IPS-NIHi7 (cell line): ENCODE measurements at regions not wholly inside any gene's neighbourhood (a gene's known extent, or its start where the extent isn't known, plus 50 kb on each side); places are given as distances from the start of the nearest gene placed in this dataset.
"Not testable (repeated sequence)": the region's sequence is repeated elsewhere in the genome, so short reads cannot be mapped to it uniquely, and the experiment has no call there.

Source experiments
- DNase-seq: peaks from one replicate; pipeline ENCODE4 v3.0.0; 2012; ENCODE audit warnings: mixed read lengths; ENCODE audit errors: extremely low spot score

GRCh38 chr13:89027694-89028306, 1356.6 kb downstream of the SLITRK5 start:
- DNase-seq = no peak

DNA sequence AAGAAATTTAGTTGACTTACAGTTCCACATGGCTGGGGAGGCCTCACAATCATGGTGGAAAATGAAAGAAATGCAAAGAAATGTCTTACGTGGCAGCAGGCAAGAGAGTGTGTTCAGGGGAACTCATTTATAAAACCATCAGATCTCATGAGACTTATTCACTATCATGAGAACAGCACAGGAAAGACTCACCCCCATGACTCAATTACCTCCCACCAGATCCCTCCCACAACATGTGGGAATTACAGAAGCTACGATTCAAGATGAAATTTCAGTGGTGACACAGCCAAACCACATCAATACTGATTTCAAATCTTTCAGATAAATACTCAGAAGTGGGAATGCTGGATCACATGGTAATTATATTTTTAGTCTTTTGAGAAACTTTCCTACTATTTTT, 1357.9 kb downstream of the SLITRK5 start:
- no peak for DNase-seq

DNA sequence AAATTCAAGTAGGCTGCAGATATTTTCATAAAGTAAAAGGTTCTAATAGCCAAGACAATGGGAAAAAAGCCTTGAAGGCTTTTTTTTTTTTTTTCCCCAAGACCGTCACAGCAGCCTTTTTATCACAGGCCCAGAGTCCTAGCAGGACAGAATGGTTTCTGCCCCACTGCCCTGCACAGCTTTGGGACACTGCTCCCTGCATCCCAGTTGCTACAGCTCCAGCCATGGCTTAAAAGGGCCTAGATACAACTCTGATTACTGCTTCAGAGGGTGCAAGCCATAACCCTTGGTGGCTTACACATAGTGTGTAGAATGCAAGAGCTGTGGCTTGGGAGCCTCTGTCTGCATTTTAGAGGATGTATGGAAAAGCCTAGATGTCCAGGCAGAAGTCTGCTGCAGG, 1362.8 kb downstream of the SLITRK5 start:
- DNase-seq = no peak

- DNase-seq = no peak
Observed at GRCh38 chr13:89052699-89053098, 1381.5 kb downstream of the SLITRK5 start.

GRCh38 chr13:89053418-89053817, 1382.2 kb downstream of the SLITRK5 start:
- DNase-seq = no peak

- DNase-seq = no peak
Observed at GRCh38 chr13:89057274-89057673, 1386.1 kb downstream of the SLITRK5 start.

DNA sequence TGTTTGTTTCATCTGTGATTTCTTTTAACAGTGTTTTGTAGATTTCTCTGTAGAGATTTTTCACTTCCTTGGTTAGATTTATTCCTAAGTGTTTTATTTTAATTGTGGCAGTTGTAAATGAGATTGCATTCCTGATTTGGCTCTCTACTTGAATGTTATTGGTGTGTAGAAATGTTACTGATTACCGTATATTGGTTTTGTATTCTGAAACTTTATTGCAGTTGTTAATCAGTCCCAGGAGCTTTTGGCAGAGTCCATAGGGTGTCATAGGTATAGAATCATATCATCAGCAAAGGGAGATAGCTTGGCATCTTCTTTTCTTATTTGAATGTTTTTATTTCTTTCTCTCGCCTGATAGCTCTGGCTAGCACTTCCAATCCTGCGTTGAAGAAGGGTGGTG, 1386.7 kb downstream of the SLITRK5 start:
- no peak for DNase-seq

- DNase-seq = no peak
Observed at GRCh38 chr13:89061821-89062220, 1390.7 kb downstream of the SLITRK5 start.

DNA sequence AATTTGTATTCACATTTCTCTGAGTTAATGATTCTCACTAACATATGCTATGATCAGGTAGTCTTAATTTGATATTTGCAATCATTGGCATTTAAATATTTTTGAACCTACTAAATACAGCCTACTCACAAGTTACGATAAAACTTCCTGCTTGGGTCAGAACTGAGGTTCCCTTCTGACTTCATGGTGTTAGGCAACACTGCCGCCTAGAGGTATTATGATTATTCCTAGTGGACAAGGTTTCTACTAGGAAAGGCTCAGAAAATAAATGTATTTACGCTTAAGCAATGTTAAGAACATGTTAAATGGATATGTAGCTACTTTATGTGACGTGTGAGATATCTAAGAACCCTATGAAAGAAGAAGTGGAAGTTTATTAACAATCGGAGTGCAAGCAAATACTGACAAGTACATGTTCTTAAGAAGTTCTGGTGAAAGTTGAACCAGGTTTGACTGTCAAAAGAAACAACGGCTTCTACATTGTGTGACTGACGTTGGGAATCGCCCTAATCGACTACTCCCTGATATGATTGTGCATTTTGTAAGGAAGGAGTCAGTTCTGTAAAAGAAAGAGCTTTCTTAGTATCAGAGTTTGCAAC, 1395.8 kb downstream of the SLITRK5 start:
- DNase-seq = peak; percentile 44

- no peak for DNase-seq
Observed at GRCh38 chr13:89072979-89073378, 1401.8 kb downstream of the SLITRK5 start.

- no peak for DNase-seq
Observed at GRCh38 chr13:89076622-89077021, 1405.5 kb downstream of the SLITRK5 start.

DNA sequence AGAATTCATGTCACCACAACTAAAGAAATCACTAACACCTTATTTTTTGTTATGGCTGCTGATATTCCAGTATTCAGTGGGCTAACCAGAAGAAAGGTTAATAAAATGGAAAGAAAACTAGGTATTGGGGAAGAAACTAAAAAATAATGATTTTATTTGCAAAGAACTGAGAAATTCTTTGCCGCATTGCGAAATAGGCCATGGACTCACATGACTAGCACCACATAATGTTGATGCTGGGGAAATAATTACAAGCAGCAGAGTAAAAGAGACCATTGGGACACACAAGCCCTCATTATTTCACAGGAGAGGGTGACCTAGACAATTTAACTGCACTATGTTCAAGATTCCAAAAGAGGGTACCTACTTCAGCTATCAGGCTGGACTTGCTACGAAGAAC, 1411.5 kb downstream of the SLITRK5 start:
- DNase-seq = no peak

- DNase-seq = not testable (repeated sequence)
Observed at GRCh38 chr13:89088107-89088506, 1416.9 kb downstream of the SLITRK5 start.

GRCh38 chr13:89097994-89098393, 1426.8 kb downstream of the SLITRK5 start:
- no peak for DNase-seq

GRCh38 chr13:89113744-89114143, 1442.6 kb downstream of the SLITRK5 start:
- peak; percentile 19 for DNase-seq

DNA sequence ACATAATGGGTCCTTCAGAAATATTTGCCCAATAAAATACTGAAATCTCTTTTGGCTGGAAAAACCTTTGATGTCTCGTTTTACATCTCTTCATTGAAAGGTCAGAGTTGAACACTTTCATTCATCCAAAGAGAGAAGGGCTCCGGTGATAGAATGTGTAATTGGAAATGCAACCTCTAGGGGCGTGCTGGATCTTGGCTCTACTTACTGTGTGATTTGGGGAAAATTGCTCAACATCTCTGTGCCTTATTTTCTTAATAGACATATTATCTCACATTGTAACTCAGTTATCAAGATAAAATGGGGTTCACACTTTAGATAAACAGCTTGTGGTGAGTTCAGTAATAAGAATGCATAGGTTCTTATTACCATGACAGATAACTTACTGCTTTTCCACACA, 1444.1 kb downstream of the SLITRK5 start:
- peak; percentile 16 for DNase-seq

- DNase-seq = no peak
Observed at GRCh38 chr13:89136678-89137077, 1465.5 kb downstream of the SLITRK5 start.

- DNase-seq = no peak
Observed at GRCh38 chr13:89150362-89150761, 1479.2 kb downstream of the SLITRK5 start.

DNA sequence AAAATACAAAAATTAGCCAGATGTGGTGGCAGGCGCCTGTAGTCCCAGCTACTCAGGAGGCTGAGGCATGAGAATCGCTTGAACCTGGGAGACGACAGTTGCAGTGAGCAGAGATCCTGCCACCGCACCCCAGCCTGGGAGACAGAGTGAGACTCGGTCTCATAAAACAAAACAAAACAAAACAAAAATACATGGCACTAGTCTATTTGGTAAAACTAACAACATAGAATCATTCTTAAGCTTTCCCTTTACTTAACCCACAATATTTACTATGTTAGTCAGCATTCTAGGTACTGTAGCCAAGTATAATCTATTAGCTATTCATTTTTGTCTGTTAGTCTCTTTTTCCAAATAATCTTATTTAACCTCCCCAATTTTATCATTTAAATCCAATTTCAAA, 1482.8 kb downstream of the SLITRK5 start:
- no peak for DNase-seq

DNA sequence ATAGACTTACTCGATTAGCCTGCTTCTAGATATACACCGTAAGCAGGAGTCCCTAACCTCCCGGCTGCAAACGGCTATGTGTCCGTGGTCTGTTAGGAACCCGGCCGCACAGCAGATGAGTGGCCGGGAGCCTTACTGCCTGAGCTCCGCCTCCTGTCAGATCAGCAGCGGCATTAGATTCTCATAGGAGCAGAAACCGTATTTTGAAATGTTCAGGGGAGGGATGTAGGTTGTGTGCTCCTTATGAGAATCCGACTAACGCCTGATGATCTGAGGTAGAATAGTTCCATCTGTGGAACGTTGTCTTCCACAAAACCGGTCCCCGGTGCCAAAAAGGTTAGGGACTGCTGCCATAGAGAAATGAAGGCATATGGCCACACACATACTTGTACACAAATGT, 1491.9 kb downstream of the SLITRK5 start:
- DNase-seq = no peak

GRCh38 chr13:89165685-89166084, 1494.5 kb downstream of the SLITRK5 start:
- DNase-seq = no peak

- DNase-seq = no peak
Observed at GRCh38 chr13:89169951-89170350, 1498.8 kb downstream of the SLITRK5 start.

GRCh38 chr13:89181041-89181440, 1509.9 kb downstream of the SLITRK5 start:
- no peak for DNase-seq

DNA sequence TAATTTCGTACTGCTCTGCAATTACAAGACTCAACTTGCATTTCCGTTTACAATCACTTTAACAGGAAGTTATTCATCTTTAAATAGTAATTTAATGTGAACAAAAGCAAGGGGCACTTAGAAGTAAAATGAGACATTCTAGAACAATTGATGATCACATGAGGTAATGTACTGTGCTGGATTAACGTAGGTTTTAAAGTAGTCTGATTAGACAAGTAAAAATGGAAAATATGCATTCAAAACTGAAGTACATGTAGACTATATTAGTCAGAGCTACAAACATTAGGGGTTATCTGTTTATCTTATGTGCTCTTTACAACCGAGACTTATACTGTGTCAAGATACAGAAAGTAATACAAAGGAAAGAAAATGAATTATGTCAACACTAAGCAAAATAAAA, 1528.0 kb downstream of the SLITRK5 start:
- no peak for DNase-seq
